ENCODE measurements at regions not wholly inside any gene's neighbourhood (a gene's known extent, or its start where the extent isn't known, plus 50 kb on each side); places are given as distances from the start of the nearest gene placed in this dataset.

GRCh38 chr6:24009319-24009718, 116.7 kb upstream of the NRSN1 start:
- H3K9me3 ChIP-seq (ENCODE audit: control insufficient read depth, insufficient read depth, low read depth, low read length) = no peaks in the 10 kb centered on the region
- ChIA-PET CTCF (interaction anchor here (0.6 kb wide), 1 partner anchor 1180 kb away, joined by 3 read pairs; no protein-coding TSS in a partner anchor), POLR2A (no interaction called here)
- no peaks in the 10 kb centered on the region for H3K36me3 ChIP-seq (ENCODE audit: control insufficient read depth in 2 of 2, insufficient read depth in 1 of 2, low read length in 2 of 2)
- H3K27ac ChIP-seq (ENCODE audit: extremely low read depth, low read depth, low read length) = no peak overlapping the region
- H3K4me3 ChIP-seq (ENCODE audit: low read depth, low read length) = no peak overlapping the region
- no peaks in the 10 kb centered on the region for H3K4me1 ChIP-seq (ENCODE audit: control insufficient read depth, insufficient read depth, low read length)
- no peak for TF ChIP-seq PATZ1 (tag by site-specific recombination; IDR thresholded peaks at IDR 0.05)
- TF ChIP-seq ZNF175 (tag by site-specific recombination; IDR thresholded peaks at IDR 0.05) = no peak
- no peak for TF ChIP-seq ZNF837 (tag by site-specific recombination; IDR thresholded peaks at IDR 0.05)
- no peak for TF ChIP-seq IKZF3 (tag by site-specific recombination; IDR thresholded peaks at IDR 0.05)
- TF ChIP-seq ZNF629 (tag by site-specific recombination; IDR thresholded peaks at IDR 0.05) = no peak
- TF ChIP-seq SP3 (tag by site-specific recombination; IDR thresholded peaks at IDR 0.05) = no peak
- no peak for TF ChIP-seq ZNF658 (tag by site-specific recombination; IDR thresholded peaks at IDR 0.05)
- no peak for TF ChIP-seq SCRT1 (tag by site-specific recombination; IDR thresholded peaks at IDR 0.05; ENCODE audit: borderline replicate concordance)
- no peak for TF ChIP-seq ZNF239 (tag by site-specific recombination; IDR thresholded peaks at IDR 0.05)
- TF ChIP-seq ZFP69B (tag by site-specific recombination; IDR thresholded peaks at IDR 0.05) = no peak
- TF ChIP-seq ZNF24 (tag by site-specific recombination; IDR thresholded peaks at IDR 0.05) = no peak
- no peak for TF ChIP-seq ZNF768 (tag by site-specific recombination; IDR thresholded peaks at IDR 0.05)
- no peak for TF ChIP-seq KLF8 (tag by site-specific recombination; IDR thresholded peaks at IDR 0.05)
- TF ChIP-seq ZNF596 (tag by site-specific recombination; IDR thresholded peaks at IDR 0.05) = no peak
- TF ChIP-seq ZBTB10 (tag by site-specific recombination; IDR thresholded peaks at IDR 0.05) = no peak
- TF ChIP-seq TCF7L2 (IDR thresholded peaks at IDR 0.05; ENCODE audit: borderline replicate concordance, low read depth, low read length) = no peak
- TF ChIP-seq ZNF391 (tag by site-specific recombination; IDR thresholded peaks at IDR 0.05; ENCODE audit: borderline replicate concordance, low read depth) = no peak
- no peak for TF ChIP-seq ZSCAN16 (tag by site-specific recombination; IDR thresholded peaks at IDR 0.05)
- no peak for TF ChIP-seq ZNF221 (tag by site-specific recombination; IDR thresholded peaks at IDR 0.05; ENCODE audit: borderline replicate concordance)
- TF ChIP-seq PRDM6 (tag by site-specific recombination; IDR thresholded peaks at IDR 0.05) = no peak

GRCh38 chr6:24010133-24010532, 115.9 kb upstream of the NRSN1 start:
- POLR2A ChIA-PET = no interaction called here
- no peak for TF ChIP-seq ZBTB21 (tag by site-specific recombination; IDR thresholded peaks at IDR 0.05)
- no peak for TF ChIP-seq KLF10 (tag by site-specific recombination; IDR thresholded peaks at IDR 0.05)
- TF ChIP-seq IKZF3 (tag by site-specific recombination; IDR thresholded peaks at IDR 0.05) = no peak
- no peak for TF ChIP-seq ZNF335 (tag by site-specific recombination; conservative IDR thresholded peaks at IDR 0.05)
- TF ChIP-seq RBAK (tag by site-specific recombination; IDR thresholded peaks at IDR 0.05) = no peak
- no peak for TF ChIP-seq SP3 (tag by site-specific recombination; IDR thresholded peaks at IDR 0.05)
- TF ChIP-seq ZNF792 (tag by site-specific recombination; IDR thresholded peaks at IDR 0.05) = no peak
- TF ChIP-seq ZNF214 (tag by site-specific recombination; IDR thresholded peaks at IDR 0.05; ENCODE audit: borderline replicate concordance) = no peak
- TF ChIP-seq, protein P1, sequence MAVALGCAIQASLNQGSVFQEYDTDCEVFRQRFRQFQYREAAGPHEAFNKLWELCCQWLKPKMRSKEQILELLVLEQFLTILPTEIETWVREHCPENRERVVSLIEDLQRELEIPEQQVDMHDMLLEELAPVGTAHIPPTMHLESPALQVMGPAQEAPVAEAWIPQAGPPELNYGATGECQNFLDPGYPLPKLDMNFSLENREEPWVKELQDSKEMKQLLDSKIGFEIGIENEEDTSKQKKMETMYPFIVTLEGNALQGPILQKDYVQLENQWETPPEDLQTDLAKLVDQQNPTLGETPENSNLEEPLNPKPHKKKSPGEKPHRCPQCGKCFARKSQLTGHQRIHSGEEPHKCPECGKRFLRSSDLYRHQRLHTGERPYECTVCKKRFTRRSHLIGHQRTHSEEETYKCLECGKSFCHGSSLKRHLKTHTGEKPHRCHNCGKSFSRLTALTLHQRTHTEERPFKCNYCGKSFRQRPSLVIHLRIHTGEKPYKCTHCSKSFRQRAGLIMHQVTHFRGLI (tag by site-specific recombination; IDR thresholded peaks at IDR 0.05) = no peak
- TF ChIP-seq ZNF114 (tag by site-specific recombination; IDR thresholded peaks at IDR 0.05) = no peak
- no peak for TF ChIP-seq ZNF530 (tag by site-specific recombination; IDR thresholded peaks at IDR 0.05; ENCODE audit: low read depth)
- TF ChIP-seq ZNF626 (tag by site-specific recombination; IDR thresholded peaks at IDR 0.05) = no peak
- no peak for TF ChIP-seq ZNF501 (tag by site-specific recombination; IDR thresholded peaks at IDR 0.05)

More at GRCh38 chr6:24010133-24010532, 115.9 kb upstream of the NRSN1 start:
- H3K27ac ChIP-seq (ENCODE audit: extremely low read depth, low read depth, low read length) = no peak overlapping the region
- H3K36me3 ChIP-seq (ENCODE audit: control insufficient read depth in 2 of 2, insufficient read depth in 1 of 2, low read length in 2 of 2) = no peaks in the 10 kb centered on the region
- no peak overlapping the region for H3K4me3 ChIP-seq (ENCODE audit: low read depth, low read length)
- no peaks in the 10 kb centered on the region for H3K4me1 ChIP-seq (ENCODE audit: control insufficient read depth, insufficient read depth, low read length)
- CTCF ChIA-PET = interaction anchor here (0.6 kb wide), 1 partner anchor 1181 kb away, joined by 3 read pairs; no protein-coding TSS in a partner anchor
- H3K9me3 ChIP-seq (ENCODE audit: control insufficient read depth, insufficient read depth, low read depth, low read length) = no peaks in the 10 kb centered on the region
